H9 (cell line): ENCODE measurements at regions not wholly inside any gene's neighbourhood (a gene's known extent, or its start where the extent isn't known, plus 50 kb on each side); places are given as distances from the start of the nearest gene placed in this dataset.

Experiments used
- DNase-seq: peaks from one replicate; pipeline ENCODE4 v3.0.0-alpha.2; 2017
- H2AFZ ChIP-seq: one replicate; pipeline ENCODE4 v1.6.1; 2013; ENCODE audit warnings: mild to moderate bottlenecking, low read length, control low read depth, moderate library complexity
- H2AK5ac ChIP-seq: 2 replicates; pipeline ENCODE4 v1.6.1; 2013; ENCODE audit warnings: low read length, control low read depth, mixed read lengths; ENCODE audit not compliant: insufficient read length
- H2BK120ac ChIP-seq: one replicate; pipeline ENCODE4 v1.6.1; 2013; ENCODE audit warnings: low read depth, mild to moderate bottlenecking, low read length, control low read depth, inconsistent platforms; ENCODE audit not compliant: poor library complexity, severe bottlenecking
- H2BK12ac ChIP-seq: 2 replicates; pipeline ENCODE4 v1.6.1; 2013; ENCODE audit warnings: low read length, control low read depth, mixed read lengths, low read depth; ENCODE audit not compliant: insufficient read length
- H2BK15ac ChIP-seq: 2 replicates; pipeline ENCODE4 v1.6.1; 2013; ENCODE audit warnings: low read depth, low read length, control low read depth
- H2BK20ac ChIP-seq: one replicate; pipeline ENCODE4 v1.6.1; 2013; ENCODE audit warnings: low read depth, mild to moderate bottlenecking, low read length, control low read depth, inconsistent platforms; ENCODE audit not compliant: poor library complexity, severe bottlenecking
- H2BK5ac ChIP-seq: 2 replicates; pipeline ENCODE4 v1.6.1; 2013; ENCODE audit warnings: low read length, control low read depth, mixed read lengths; ENCODE audit not compliant: insufficient read length
- H3K14ac ChIP-seq: 2 replicates; pipeline ENCODE4 v1.6.1; 2013; ENCODE audit warnings: low read length, control low read depth; ENCODE audit not compliant: insufficient read depth
- H3K18ac ChIP-seq: 2 replicates; pipeline ENCODE4 v1.6.1; 2013; ENCODE audit warnings: low read depth, mild to moderate bottlenecking, mixed read lengths, low read length, control low read depth; ENCODE audit not compliant: insufficient read length
- H3K23ac ChIP-seq: 2 replicates; pipeline ENCODE4 v1.6.1; 2013; ENCODE audit warnings: low read length, control low read depth, mixed read lengths, low read depth; ENCODE audit not compliant: insufficient read length
- H3K23me2 ChIP-seq: 2 replicates; pipeline ENCODE4 v1.6.1; 2013; ENCODE audit warnings: low read depth, mild to moderate bottlenecking, mixed read lengths, low read length, control low read depth; ENCODE audit not compliant: insufficient read length, poor library complexity, severe bottlenecking
- H3K27ac ChIP-seq: 2 replicates; pipeline ENCODE4 v1.5.1; 2013; ENCODE audit warnings: low read length, control low read depth, mixed read lengths, low read depth; ENCODE audit not compliant: insufficient read length
- H3K27me3 ChIP-seq: 2 replicates; pipeline ENCODE4 v1.6.1; 2013; ENCODE audit warnings: low read length, control low read depth, inconsistent platforms; ENCODE audit not compliant: insufficient read depth
- H3K4ac ChIP-seq: 2 replicates; pipeline ENCODE4 v1.6.1; 2013; ENCODE audit warnings: low read depth, mild to moderate bottlenecking, control low read depth, inconsistent platforms, low read length, moderate library complexity
- H3K4me1 ChIP-seq: 2 replicates; pipeline ENCODE4 v1.6.1; 2013; ENCODE audit warnings: low read length, control low read depth, inconsistent platforms; ENCODE audit not compliant: insufficient read depth
- H3K4me2 ChIP-seq: 2 replicates; pipeline ENCODE4 v1.6.1; 2013; ENCODE audit warnings: low read length, control low read depth, mixed read lengths; ENCODE audit not compliant: insufficient read length, insufficient read depth
- H3K56ac ChIP-seq: 2 replicates; pipeline ENCODE4 v1.6.1; 2013; ENCODE audit warnings: low read depth, mild to moderate bottlenecking, mixed read lengths, low read length, control low read depth; ENCODE audit not compliant: insufficient read length
- H3K79me1 ChIP-seq: 2 replicates; pipeline ENCODE4 v1.6.1; 2013; ENCODE audit warnings: low read depth, mild to moderate bottlenecking, moderate library complexity, low read length, control low read depth, inconsistent platforms; ENCODE audit not compliant: insufficient read depth, poor library complexity, severe bottlenecking
- H3K79me2 ChIP-seq: 2 replicates; pipeline ENCODE4 v1.6.1; 2013; ENCODE audit warnings: low read length, control low read depth, inconsistent platforms; ENCODE audit not compliant: insufficient read depth
- H3K9ac ChIP-seq: 2 replicates; pipeline ENCODE4 v1.6.1; 2013; ENCODE audit warnings: low read length, control low read depth, mixed read lengths; ENCODE audit not compliant: insufficient read length; ENCODE audit errors: extremely low read depth
- H3K9me3 ChIP-seq: one replicate; pipeline ENCODE4 v1.6.1; 2013; ENCODE audit warnings: low read depth, low read length, inconsistent platforms; ENCODE audit not compliant: control insufficient read depth
- H3T11ph ChIP-seq: one replicate; pipeline ENCODE4 v1.6.1; 2013; ENCODE audit warnings: mild to moderate bottlenecking, low read length, control low read depth, inconsistent platforms
- H4K20me1 ChIP-seq: one replicate; pipeline ENCODE4 v1.6.1; 2013; ENCODE audit not compliant: control insufficient read depth, insufficient read length, insufficient read depth
- H4K5ac ChIP-seq: 2 replicates; pipeline ENCODE4 v1.6.1; 2013; ENCODE audit warnings: low read depth, mild to moderate bottlenecking, mixed read lengths, low read length, control low read depth; ENCODE audit not compliant: insufficient read length
- H4K8ac ChIP-seq: replicated peaks from 2 replicates; pipeline ENCODE4 v1.6.1; 2013; ENCODE audit warnings: low read length, control low read depth, mixed read lengths, low read depth; ENCODE audit not compliant: insufficient read length
- H4K91ac ChIP-seq: 2 replicates; pipeline ENCODE4 v1.6.1; 2013; ENCODE audit warnings: low read depth, mild to moderate bottlenecking, moderate library complexity, mixed read lengths, low read length, control low read depth; ENCODE audit not compliant: insufficient read length
- H3K27ac Mint-ChIP-seq, 3 experiments: 2 replicates in 2 of 3; 3 replicates in 1 of 3; pipeline ENCODE4 v1.8.0; 2020 to 2021; ENCODE audit warnings: mixed read lengths in 3 of 3, mild to moderate bottlenecking in 1 of 3, moderate library complexity in 1 of 3
- H3K27me3 Mint-ChIP-seq: 2 replicates; pipeline ENCODE4 v1.8.0; 2021; ENCODE audit warnings: low read depth, mild to moderate bottlenecking, moderate library complexity, mixed read lengths
- H3K36me3 Mint-ChIP-seq, 3 experiments: 2 replicates in 2 of 3; 3 replicates in 1 of 3; pipeline ENCODE4 v1.8.0; 2020 to 2021; ENCODE audit warnings: low read depth in 3 of 3, mixed read lengths in 3 of 3; ENCODE audit not compliant: insufficient read depth in 1 of 3
- H3K4me1 Mint-ChIP-seq, 2 experiments: 2 replicates each; pipeline ENCODE4 v1.8.0; 2020; ENCODE audit warnings: mixed read lengths in 2 of 2
- H3K4me3 Mint-ChIP-seq, 2 experiments: 2 replicates in 1 of 2; 3 replicates in 1 of 2; pipeline ENCODE4 v1.8.0; 2020 to 2021; ENCODE audit warnings: mild to moderate bottlenecking in 2 of 2, mixed read lengths in 2 of 2, moderate library complexity in 1 of 2
- H3K9me3 Mint-ChIP-seq, 2 experiments: 2 replicates in 1 of 2; 3 replicates in 1 of 2; pipeline ENCODE4 v1.8.0; 2020; ENCODE audit warnings: mild to moderate bottlenecking in 2 of 2, mixed read lengths in 2 of 2, moderate library complexity in 1 of 2
- WGBS: extraction: QIAGEN DNeasy Blood & Tissue Kit; methylation state at CpG from one replicate; pipeline ENCODE4 v1.1.7; 2013; ENCODE audit warnings: missing lambda C conversion rate, low lambda C conversion rate, mixed read lengths; ENCODE audit not compliant: insufficient read length; ENCODE audit errors: extremely low coverage; 5-methylcytosine and 5-hydroxymethylcytosine counted together
- TF ChIP-seq, protein P1 (sequence below): fragments of 200-600 bp; sonication (generic); conservative IDR thresholded peaks from 3 replicates; pipeline ENCODE4 v1.8.0; 2021; ENCODE audit warnings: antibody characterized with exemption, mild to moderate bottlenecking

DNA sequence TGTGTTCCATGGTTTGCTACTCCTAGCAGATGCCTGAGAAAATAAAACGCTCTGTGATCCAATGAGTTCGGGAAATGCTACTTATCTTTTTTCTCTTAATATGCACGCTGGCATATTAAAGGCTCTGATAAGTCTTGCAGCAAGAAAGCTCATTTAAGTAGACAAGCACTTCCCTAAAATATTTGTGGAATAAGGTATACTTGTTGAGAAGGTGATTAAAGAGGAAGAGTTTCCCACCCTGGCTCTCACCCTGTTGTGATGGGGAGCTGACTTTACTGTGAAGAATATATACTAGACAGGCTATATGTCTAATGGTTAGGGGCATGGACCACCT lies 279.4 kb downstream of the RPS24 start:
- Histone ChIP-seq H3K14ac (no peak overlapping the region), H3K9me3 (no peaks in the 10 kb centered on the region), H3K23me2 (no peaks in the 10 kb centered on the region), H3K4me1 (peaks cover 4% of the 10 kb centered on the region; the same call in 1 of the 2 replicates), H4K91ac (no peak overlapping the region), H3K4me2 (no peak overlapping the region), H2AFZ (no peak overlapping the region), H4K20me1 (no peaks in the 10 kb centered on the region), H3K79me1 (no peaks in the 10 kb centered on the region), H2BK120ac (no peak overlapping the region), H4K5ac (no peak overlapping the region), H2BK12ac (no peak overlapping the region), H3K18ac (no peak overlapping the region), H2BK20ac (no peak overlapping the region), H3K56ac (no peak overlapping the region), H3T11ph (no peak overlapping the region), H3K79me2 (0 out of 2 replicates have a peak, but pooled peaks cover 2% of the 10 kb centered on the region), H2BK5ac (no peak overlapping the region), H2BK15ac (no peak overlapping the region), H2AK5ac (no peak overlapping the region), H3K27me3 (no peaks in the 10 kb centered on the region), H3K27ac (no peak overlapping the region), H3K23ac (no peak overlapping the region), H3K9ac (no peak overlapping the region), H4K8ac (no peak overlapping the region), H3K4ac (no peak overlapping the region)
- Mint-ChIP-seq H3K4me3 (no peak overlapping the region), H3K27ac (no peak overlapping the region), H3K4me1 (peaks cover 16% of the 10 kb centered on the region in 2 experiments), H3K9me3 (no peaks in the 10 kb centered on the region; a peak in 2 of 5 replicates), H3K27me3 (peaks cover 4% of the 10 kb centered on the region), H3K36me3 (no peaks in the 10 kb centered on the region)
- WGBS: no CpG with 5 or more reads among the region's 3 CpGs
- TF ChIP-seq, protein P1, sequence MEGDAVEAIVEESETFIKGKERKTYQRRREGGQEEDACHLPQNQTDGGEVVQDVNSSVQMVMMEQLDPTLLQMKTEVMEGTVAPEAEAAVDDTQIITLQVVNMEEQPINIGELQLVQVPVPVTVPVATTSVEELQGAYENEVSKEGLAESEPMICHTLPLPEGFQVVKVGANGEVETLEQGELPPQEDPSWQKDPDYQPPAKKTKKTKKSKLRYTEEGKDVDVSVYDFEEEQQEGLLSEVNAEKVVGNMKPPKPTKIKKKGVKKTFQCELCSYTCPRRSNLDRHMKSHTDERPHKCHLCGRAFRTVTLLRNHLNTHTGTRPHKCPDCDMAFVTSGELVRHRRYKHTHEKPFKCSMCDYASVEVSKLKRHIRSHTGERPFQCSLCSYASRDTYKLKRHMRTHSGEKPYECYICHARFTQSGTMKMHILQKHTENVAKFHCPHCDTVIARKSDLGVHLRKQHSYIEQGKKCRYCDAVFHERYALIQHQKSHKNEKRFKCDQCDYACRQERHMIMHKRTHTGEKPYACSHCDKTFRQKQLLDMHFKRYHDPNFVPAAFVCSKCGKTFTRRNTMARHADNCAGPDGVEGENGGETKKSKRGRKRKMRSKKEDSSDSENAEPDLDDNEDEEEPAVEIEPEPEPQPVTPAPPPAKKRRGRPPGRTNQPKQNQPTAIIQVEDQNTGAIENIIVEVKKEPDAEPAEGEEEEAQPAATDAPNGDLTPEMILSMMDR: no peak
- no peak for DNase-seq
